Omental fat pad (tissue), 3 donors: ENCODE measurements at regions not wholly inside any gene's neighbourhood (a gene's known extent, or its start where the extent isn't known, plus 50 kb on each side); places are given as distances from the start of the nearest gene placed in this dataset.
"Not testable (repeated sequence)": the region's sequence is repeated elsewhere in the genome, so short reads cannot be mapped to it uniquely, and the experiment has no call there.

Experiments
- ATAC-seq: fragments of 150-250 bp; one replicate; pipeline ENCODE4 v1.9.1; 2016; ENCODE audit warnings: mild to moderate bottlenecking, moderate library complexity; ENCODE audit not compliant: low FRiP score
- DNase-seq: peaks from one replicate; pipeline ENCODE4 v3.0.0-alpha.2; 2019; ENCODE audit warnings: low spot score
- CTCF ChIP-seq, 3 donors: fragments of 450-650 bp; IDR thresholded peaks; one replicate each; pipeline ENCODE4 v1.5.1; 2016 to 2017; ENCODE audit warnings: antibody characterized with exemption in 3 of 3, mild to moderate bottlenecking in 3 of 3, moderate library complexity in 2 of 3

- DNase-seq (no peak), ATAC-seq (no peak)
- no peak for TF ChIP-seq CTCF (IDR thresholded peaks at IDR 0.05)
These were observed 132.3 kb upstream of the RIOK3 start for GRCh38 chr18:23320709-23321236.

GRCh38 chr18:23321996-23322395 lies 131.1 kb upstream of the RIOK3 start:
- ATAC-seq, result no peak
- no peak for DNase-seq
- TF ChIP-seq CTCF (IDR thresholded peaks at IDR 0.05), result no peak

- ATAC-seq, result no peak
- DNase-seq, result no peak
- no peak for TF ChIP-seq CTCF (IDR thresholded peaks at IDR 0.05)
These were observed 128.9 kb upstream of the RIOK3 start for GRCh38 chr18:23324056-23324811.

- DNase-seq (no peak), ATAC-seq (no peak)
- no peak for TF ChIP-seq CTCF (IDR thresholded peaks at IDR 0.05)
These were observed 128.2 kb upstream of the RIOK3 start for GRCh38 chr18:23324861-23325260.

GRCh38 chr18:23329671-23330070 lies 123.4 kb upstream of the RIOK3 start:
- not testable (repeated sequence) for DNase-seq, ATAC-seq

- ATAC-seq (no peak), DNase-seq (no peak)
- TF ChIP-seq CTCF (IDR thresholded peaks at IDR 0.05), result no peak
These were observed 122.7 kb upstream of the RIOK3 start for GRCh38 chr18:23330423-23330822.

GRCh38 chr18:23331091-23331920 lies 121.8 kb upstream of the RIOK3 start:
- no peak for TF ChIP-seq CTCF (IDR thresholded peaks at IDR 0.05)
- ATAC-seq, result no peak
- no peak for DNase-seq
